ENCODE measurements at regions not wholly inside any gene's neighbourhood (a gene's known extent, or its start where the extent isn't known, plus 50 kb on each side); places are given as distances from the start of the nearest gene placed in this dataset.

DNA sequence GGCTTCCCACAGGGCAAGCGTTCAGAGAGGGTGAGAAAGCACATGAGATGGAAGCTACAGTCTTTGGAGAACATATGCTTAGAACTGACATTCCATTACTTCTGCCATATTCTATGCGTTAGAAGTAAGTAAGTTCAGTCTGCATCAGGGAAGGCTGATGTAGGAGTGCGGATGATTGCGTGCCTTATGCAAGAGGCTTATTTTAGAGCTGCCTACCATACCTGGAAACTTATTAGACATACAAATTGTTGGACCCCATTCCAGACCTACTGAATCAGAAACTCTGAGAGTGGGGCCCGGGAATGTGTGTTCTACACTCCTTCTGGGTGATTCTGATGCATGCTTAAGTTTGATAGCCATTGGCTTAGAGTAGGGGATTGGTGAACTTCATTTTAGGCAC, 174.9 kb downstream of the KTN1 start:
- TF ChIP-seq, protein P1, sequence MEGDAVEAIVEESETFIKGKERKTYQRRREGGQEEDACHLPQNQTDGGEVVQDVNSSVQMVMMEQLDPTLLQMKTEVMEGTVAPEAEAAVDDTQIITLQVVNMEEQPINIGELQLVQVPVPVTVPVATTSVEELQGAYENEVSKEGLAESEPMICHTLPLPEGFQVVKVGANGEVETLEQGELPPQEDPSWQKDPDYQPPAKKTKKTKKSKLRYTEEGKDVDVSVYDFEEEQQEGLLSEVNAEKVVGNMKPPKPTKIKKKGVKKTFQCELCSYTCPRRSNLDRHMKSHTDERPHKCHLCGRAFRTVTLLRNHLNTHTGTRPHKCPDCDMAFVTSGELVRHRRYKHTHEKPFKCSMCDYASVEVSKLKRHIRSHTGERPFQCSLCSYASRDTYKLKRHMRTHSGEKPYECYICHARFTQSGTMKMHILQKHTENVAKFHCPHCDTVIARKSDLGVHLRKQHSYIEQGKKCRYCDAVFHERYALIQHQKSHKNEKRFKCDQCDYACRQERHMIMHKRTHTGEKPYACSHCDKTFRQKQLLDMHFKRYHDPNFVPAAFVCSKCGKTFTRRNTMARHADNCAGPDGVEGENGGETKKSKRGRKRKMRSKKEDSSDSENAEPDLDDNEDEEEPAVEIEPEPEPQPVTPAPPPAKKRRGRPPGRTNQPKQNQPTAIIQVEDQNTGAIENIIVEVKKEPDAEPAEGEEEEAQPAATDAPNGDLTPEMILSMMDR (IDR thresholded peaks at IDR 0.05): no peak
- no peak for TF ChIP-seq EZH2 (IDR thresholded peaks at IDR 0.05; ENCODE audit: borderline replicate concordance, insufficient read depth, low read depth, low read length, poor library complexity, severe bottlenecking)

Data from B cell (primary cell).